ENCODE measurements at regions not wholly inside any gene's neighbourhood (a gene's known extent, or its start where the extent isn't known, plus 50 kb on each side); places are given as distances from the start of the nearest gene placed in this dataset.

GRCh38 chr11:119865661-119866156 is 136.7 kb upstream of the NECTIN1 start:
- TF ChIP-seq POLR2A (IDR thresholded peaks at IDR 0.05) (no peak), CTCF (IDR thresholded peaks at IDR 0.05) (no peak)
